Liver (tissue), 8 donors: ENCODE measurements at regions not wholly inside any gene's neighbourhood (a gene's known extent, or its start where the extent isn't known, plus 50 kb on each side); places are given as distances from the start of the nearest gene placed in this dataset.

ENCODE experiments used
- DNase-seq: peaks from one replicate; pipeline ENCODE4 v3.0.0-alpha.2; 2017; ENCODE audit warnings: low spot score
- H3K27ac ChIP-seq, 2 donors: one replicate each; pipeline ENCODE4 v1.7.0; 2013; ENCODE audit warnings: inconsistent platforms in 2 of 2, low read length in 2 of 2, control low read depth in 1 of 2, low read depth in 1 of 2, mild to moderate bottlenecking in 1 of 2
- H3K27me3 ChIP-seq, 4 donors: one replicate each; pipeline versions ENCODE4 v1.6.1 to v1.7.0; 2013; ENCODE audit warnings: low read length in 3 of 4, inconsistent platforms in 1 of 4, mild to moderate bottlenecking in 1 of 4, moderate library complexity in 1 of 4; ENCODE audit not compliant: control insufficient read depth in 4 of 4, insufficient read depth in 4 of 4
- H3K36me3 ChIP-seq, 4 donors: one replicate each; pipeline versions ENCODE4 v1.6.1 to v1.7.0; 2013; ENCODE audit warnings: low read length in 3 of 4, mild to moderate bottlenecking in 3 of 4, low read depth in 1 of 4, moderate library complexity in 1 of 4; ENCODE audit not compliant: control insufficient read depth in 4 of 4, insufficient read depth in 3 of 4
- H3K4me1 ChIP-seq, 4 donors: one replicate each; pipeline versions ENCODE4 v1.6.1 to v1.7.0; 2013; ENCODE audit warnings: low read length in 3 of 4, mild to moderate bottlenecking in 3 of 4, moderate library complexity in 1 of 4; ENCODE audit not compliant: control insufficient read depth in 4 of 4, insufficient read depth in 4 of 4
- H3K4me3 ChIP-seq, 3 donors: one replicate each; pipeline versions ENCODE4 v1.6.1 to v1.7.0; 2013; ENCODE audit warnings: low read length in 3 of 3, control low read depth in 1 of 3, low read depth in 1 of 3, mild to moderate bottlenecking in 1 of 3
- H3K9ac ChIP-seq, 2 donors: one replicate each; pipeline ENCODE4 v1.7.0; 2013; ENCODE audit warnings: low read length in 2 of 2, mild to moderate bottlenecking in 2 of 2, moderate library complexity in 2 of 2, control low read depth in 1 of 2, low read depth in 1 of 2
- H3K9me3 ChIP-seq, 4 donors: one replicate each; pipeline versions ENCODE4 v1.6.1 to v1.7.0; 2013; ENCODE audit warnings: low read length in 3 of 4; ENCODE audit not compliant: control insufficient read depth in 4 of 4
- EGR1 ChIP-seq, 2 donors: IDR thresholded peaks; 2 replicates each; pipeline ENCODE4 v1.6.1; 2016 to 2018; ENCODE audit warnings: antibody characterized with exemption in 2 of 2, low read depth in 2 of 2
- FOXA1 ChIP-seq: IDR thresholded peaks from 2 replicates; pipeline ENCODE4 v1.6.1; 2016; ENCODE audit warnings: antibody characterized with exemption
- FOXA2 ChIP-seq: IDR thresholded peaks from 2 replicates; pipeline ENCODE4 v1.6.1; 2016; ENCODE audit warnings: antibody characterized with exemption
- GABPA ChIP-seq, 2 donors: IDR thresholded peaks in 1 of 2; conservative IDR thresholded peaks in 1 of 2; 2 replicates each; pipeline ENCODE4 v1.6.1; 2016; ENCODE audit warnings: antibody characterized with exemption in 2 of 2, mild to moderate bottlenecking in 1 of 2, moderate library complexity in 1 of 2
- HNF4G ChIP-seq: IDR thresholded peaks from 2 replicates; pipeline ENCODE4 v1.6.1; 2016; ENCODE audit warnings: antibody characterized with exemption
- JUND ChIP-seq, 2 donors: IDR thresholded peaks; 2 replicates each; pipeline ENCODE4 v1.6.1; 2016; ENCODE audit warnings: antibody characterized with exemption in 2 of 2
- MAX ChIP-seq: IDR thresholded peaks from 2 replicates; pipeline ENCODE4 v1.6.1; 2016; ENCODE audit warnings: antibody characterized with exemption
- NR2F2 ChIP-seq: IDR thresholded peaks from 2 replicates; pipeline ENCODE4 v1.6.1; 2016; ENCODE audit warnings: antibody characterized with exemption
- REST ChIP-seq: IDR thresholded peaks from 2 replicates; pipeline ENCODE4 v1.6.1; 2016; ENCODE audit warnings: antibody characterized with exemption, mild to moderate bottlenecking
- YY1 ChIP-seq: IDR thresholded peaks from 2 replicates; pipeline ENCODE4 v1.6.1; 2016; ENCODE audit warnings: antibody characterized with exemption, mild to moderate bottlenecking
- ZBTB33 ChIP-seq: IDR thresholded peaks from 2 replicates; pipeline ENCODE4 v1.6.1; 2016; ENCODE audit warnings: antibody characterized with exemption
- WGBS: extraction: QIAGEN DNeasy Blood & Tissue Kit; methylation state at CpG from one replicate; pipeline ENCODE4 v1.1.7; 2013; 5-methylcytosine and 5-hydroxymethylcytosine counted together
- TF ChIP-seq, protein P1 (sequence below): fragments of 150-350 bp; IDR thresholded peaks from 2 replicates; pipeline ENCODE4 v1.5.1; 2017; ENCODE audit warnings: improper control_type of control experiment, low read depth, low read length; ENCODE audit not compliant: missing input control
- TF ChIP-seq, protein P2 (sequence below): IDR thresholded peaks from 2 replicates; pipeline ENCODE4 v1.6.1; 2016; ENCODE audit warnings: antibody characterized with exemption
- donor health status: healthy.
- donor health status: healthy.
- donor health status: healthy.
- donor health status: healthy.
- donor health status: healthy.

DNA sequence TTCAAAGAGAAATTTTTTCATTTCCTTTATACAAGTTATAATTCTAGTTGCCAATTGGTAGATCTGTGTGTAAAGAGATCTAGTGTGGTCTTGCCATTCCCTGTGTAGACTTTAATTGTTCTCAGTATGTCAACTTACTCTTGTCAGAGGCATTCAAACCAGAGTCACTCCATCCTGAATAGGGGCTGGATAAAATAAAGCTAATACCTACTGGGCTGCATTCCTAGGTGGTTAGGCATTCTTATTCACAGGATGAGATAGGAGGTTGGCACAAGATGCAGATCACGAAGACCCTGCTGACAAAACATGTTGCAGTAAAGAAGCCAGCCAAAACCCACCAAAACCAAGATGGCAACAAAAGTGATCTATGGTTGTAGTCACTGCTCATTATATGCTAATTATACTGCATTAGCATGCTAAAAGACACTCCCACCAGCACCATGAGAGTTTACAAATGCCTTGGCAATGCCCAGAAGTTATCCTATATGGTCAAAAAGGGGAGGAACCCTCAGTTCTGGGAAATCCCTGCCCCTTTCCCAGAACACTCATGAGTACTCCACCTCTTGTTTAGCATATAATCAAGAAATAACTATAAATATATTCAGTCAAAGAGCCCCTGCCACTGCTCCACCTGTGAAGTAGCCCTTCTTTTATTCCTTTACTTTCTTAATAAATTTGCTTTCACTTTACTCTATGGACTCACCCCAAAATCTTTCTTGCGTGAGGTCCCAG, 74.0 kb upstream of the ADAMTS5 start (continued):
- no peak for TF ChIP-seq EGR1 (IDR thresholded peaks at IDR 0.05; ENCODE audit: low read depth in 2 of 2)

DNA sequence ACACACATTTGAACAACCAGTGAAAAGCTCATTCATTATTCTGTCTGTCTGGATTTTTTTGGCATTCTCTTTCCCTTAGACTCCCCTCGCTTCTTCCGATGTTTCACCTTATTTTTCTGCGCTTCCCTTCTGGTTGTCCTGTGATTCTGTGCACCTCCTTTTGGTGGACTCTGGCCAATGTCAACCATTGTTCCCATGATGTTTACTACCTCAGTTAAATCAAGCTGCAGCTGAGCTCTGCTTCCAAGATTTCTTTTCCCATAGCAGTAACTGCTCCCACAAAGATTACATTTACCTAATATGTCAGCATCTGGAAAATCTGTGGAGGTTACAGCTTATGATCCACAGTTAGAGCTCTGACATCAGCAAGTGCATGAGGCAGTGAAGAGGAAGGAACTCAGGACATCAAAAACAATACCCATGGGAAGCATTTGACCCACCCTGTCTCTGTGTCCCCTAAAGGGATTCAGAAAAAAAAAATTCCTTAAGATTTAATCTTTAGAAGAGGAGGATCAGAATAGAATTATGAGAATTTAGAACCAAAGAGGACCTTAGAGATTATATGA, 69.9 kb upstream of the ADAMTS5 start:
- 89% methylated on average over 3 of the region's 3 CpGs for WGBS
- peaks cover 0 to 2% (median 0%) of the 10 kb centered on the region in 4 donors for H3K27me3 ChIP-seq
- no peak for DNase-seq

DNA sequence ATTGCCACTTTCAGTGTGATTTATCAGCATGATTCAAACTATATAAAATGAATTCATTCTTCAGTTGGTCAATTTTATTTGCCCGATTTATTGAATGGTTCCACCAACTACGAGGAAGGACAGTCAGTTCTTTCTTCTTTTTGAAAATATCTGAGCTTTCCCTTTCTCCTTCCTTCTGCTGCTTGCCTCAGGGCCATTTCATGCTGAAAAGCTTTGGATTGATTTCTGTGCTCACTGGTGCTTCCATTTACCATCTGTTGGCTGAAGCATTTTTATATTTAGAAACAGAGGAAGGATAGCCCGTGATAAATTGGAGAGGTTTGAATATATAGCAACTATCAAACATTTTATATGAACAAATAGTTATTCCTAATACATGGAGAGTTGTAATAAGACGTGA, 68.9 kb upstream of the ADAMTS5 start:
- no peaks in the 10 kb centered on the region for H3K4me1 ChIP-seq
- H3K9me3 ChIP-seq: no peaks in the 10 kb centered on the region
- H3K27me3 ChIP-seq: peaks cover 0 to 2% (median 0%) of the 10 kb centered on the region in 4 donors
- no peak overlapping the region for H3K4me3 ChIP-seq
- DNase-seq: no peak
- H3K9ac ChIP-seq: no peak overlapping the region
- 59% methylated on average over 4 of the region's 4 CpGs for WGBS
- H3K27ac ChIP-seq: no peak overlapping the region
- no peak for TF ChIP-seq MAX
- TF ChIP-seq FOXA1: no peak
- no peak for TF ChIP-seq FOXA2
- no peak for TF ChIP-seq YY1
- no peak for TF ChIP-seq GABPA (IDR thresholded peaks at IDR 0.05 in 1 of 2, conservative IDR thresholded peaks at IDR 0.05 in 1 of 2)
- no peak for TF ChIP-seq JUND (IDR thresholded peaks at IDR 0.05)
- TF ChIP-seq NR2F2: no peak
- no peak for TF ChIP-seq REST
- TF ChIP-seq HNF4G: no peak
- TF ChIP-seq, protein P1, sequence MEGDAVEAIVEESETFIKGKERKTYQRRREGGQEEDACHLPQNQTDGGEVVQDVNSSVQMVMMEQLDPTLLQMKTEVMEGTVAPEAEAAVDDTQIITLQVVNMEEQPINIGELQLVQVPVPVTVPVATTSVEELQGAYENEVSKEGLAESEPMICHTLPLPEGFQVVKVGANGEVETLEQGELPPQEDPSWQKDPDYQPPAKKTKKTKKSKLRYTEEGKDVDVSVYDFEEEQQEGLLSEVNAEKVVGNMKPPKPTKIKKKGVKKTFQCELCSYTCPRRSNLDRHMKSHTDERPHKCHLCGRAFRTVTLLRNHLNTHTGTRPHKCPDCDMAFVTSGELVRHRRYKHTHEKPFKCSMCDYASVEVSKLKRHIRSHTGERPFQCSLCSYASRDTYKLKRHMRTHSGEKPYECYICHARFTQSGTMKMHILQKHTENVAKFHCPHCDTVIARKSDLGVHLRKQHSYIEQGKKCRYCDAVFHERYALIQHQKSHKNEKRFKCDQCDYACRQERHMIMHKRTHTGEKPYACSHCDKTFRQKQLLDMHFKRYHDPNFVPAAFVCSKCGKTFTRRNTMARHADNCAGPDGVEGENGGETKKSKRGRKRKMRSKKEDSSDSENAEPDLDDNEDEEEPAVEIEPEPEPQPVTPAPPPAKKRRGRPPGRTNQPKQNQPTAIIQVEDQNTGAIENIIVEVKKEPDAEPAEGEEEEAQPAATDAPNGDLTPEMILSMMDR: no peak
- TF ChIP-seq, protein P2, sequence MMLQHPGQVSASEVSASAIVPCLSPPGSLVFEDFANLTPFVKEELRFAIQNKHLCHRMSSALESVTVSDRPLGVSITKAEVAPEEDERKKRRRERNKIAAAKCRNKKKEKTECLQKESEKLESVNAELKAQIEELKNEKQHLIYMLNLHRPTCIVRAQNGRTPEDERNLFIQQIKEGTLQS: no peak
- no peak for TF ChIP-seq EGR1 (IDR thresholded peaks at IDR 0.05; ENCODE audit: low read depth in 2 of 2)
- TF ChIP-seq ZBTB33: no peak
- no peaks in the 10 kb centered on the region for H3K36me3 ChIP-seq

More for the DNA sequence above, 69.9 kb upstream of the ADAMTS5 start:
- Histone ChIP-seq H3K9ac (no peak overlapping the region), H3K4me3 (no peak overlapping the region), H3K4me1 (no peaks in the 10 kb centered on the region), H3K9me3 (no peaks in the 10 kb centered on the region), H3K27ac (no peak overlapping the region), H3K36me3 (no peaks in the 10 kb centered on the region)
- no peak for TF ChIP-seq GABPA (IDR thresholded peaks at IDR 0.05 in 1 of 2, conservative IDR thresholded peaks at IDR 0.05 in 1 of 2)
- TF ChIP-seq EGR1 (IDR thresholded peaks at IDR 0.05; ENCODE audit: low read depth in 2 of 2): no peak
